Activated CD4-positive, alpha-beta memory T cell treated with anti-CD3 and anti-CD28 coated beads for 36 hours (primary cell): ENCODE measurements at regions not wholly inside any gene's neighbourhood (a gene's known extent, or its start where the extent isn't known, plus 50 kb on each side); places are given as distances from the start of the nearest gene placed in this dataset.
"Not testable (repeated sequence)": the region's sequence is repeated elsewhere in the genome, so short reads cannot be mapped to it uniquely, and the experiment has no call there.

ENCODE experiments used
- CTCF ChIA-PET: fragments of 350-600 bp; sonication (Branson Sonifier 250); formaldehyde crosslinking; loops from one replicate; lab custom pipeline; 2021; ENCODE audit warnings: antibody characterized with exemption, inconsistent platforms; lab: Charles Lee
- POLR2A ChIA-PET: fragments of 350-600 bp; sonication (Branson Sonifier 250); formaldehyde crosslinking; loops from one replicate; lab custom pipeline; 2021; ENCODE audit warnings: antibody characterized with exemption; lab: Charles Lee
- DNase-seq: peaks from one replicate; pipeline ENCODE4 v3.0.0-alpha.2; 2020
- H3K27ac Mint-ChIP-seq: one replicate; pipeline ENCODE4 v1.8.0; 2021; ENCODE audit warnings: mixed read lengths
- H3K27me3 Mint-ChIP-seq: one replicate; pipeline ENCODE4 v1.8.0; 2021; ENCODE audit warnings: mixed read lengths
- H3K36me3 Mint-ChIP-seq: one replicate; pipeline ENCODE4 v1.8.0; 2021; ENCODE audit warnings: mixed read lengths
- H3K4me1 Mint-ChIP-seq: one replicate; pipeline ENCODE4 v1.8.0; 2021; ENCODE audit warnings: low read depth, mixed read lengths
- H3K4me3 Mint-ChIP-seq: one replicate; pipeline ENCODE4 v1.8.0; 2021; ENCODE audit warnings: mild to moderate bottlenecking, mixed read lengths
- H3K9me3 Mint-ChIP-seq: one replicate; pipeline ENCODE4 v1.8.0; 2021; ENCODE audit warnings: mixed read lengths
- intact Hi-C: fragments of 100-400 bp; cut with micrococcal nuclease; formaldehyde crosslinking; loops from one replicate; pipeline ENCODE4 v1.15.1; 2023

DNA sequence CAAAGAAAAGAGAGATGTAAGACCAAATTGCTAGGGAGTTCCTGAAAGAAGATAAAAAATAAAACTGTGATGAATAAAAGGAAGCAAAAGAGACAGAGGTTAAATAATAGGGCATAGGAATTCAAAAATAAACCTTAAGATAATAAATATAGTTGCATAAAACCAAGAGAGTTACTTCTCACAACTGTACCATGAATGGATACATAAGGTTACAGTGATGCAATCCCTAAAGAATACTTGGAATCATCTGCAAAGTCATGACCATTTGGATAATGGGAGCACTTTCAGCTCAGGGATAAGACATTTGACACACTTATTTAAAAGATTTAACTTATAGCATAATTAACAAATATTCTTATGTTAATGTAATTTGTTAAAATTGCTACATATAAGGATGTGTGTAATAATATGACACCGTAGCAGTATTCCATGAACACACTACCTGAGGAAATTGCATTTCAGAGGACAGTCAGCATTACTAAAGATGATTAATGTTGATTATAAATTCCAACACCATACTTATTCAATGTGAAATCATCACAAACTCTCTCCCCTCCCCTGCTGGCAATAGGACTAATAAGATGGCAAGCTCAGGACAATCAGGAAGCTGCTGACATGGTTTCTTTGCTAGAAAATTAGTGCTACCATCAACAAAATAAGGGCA, 202.1 kb upstream of the AKR1E2 start:
- Mint-ChIP-seq H3K9me3 (peaks cover 20% of the 10 kb centered on the region), H3K27me3 (peaks cover 1% of the 10 kb centered on the region), H3K4me3 (no peak overlapping the region), H3K36me3 (peaks cover 8% of the 10 kb centered on the region), H3K27ac (no peak overlapping the region), H3K4me1 (no peaks in the 10 kb centered on the region)
- intact Hi-C loops, result no loop called here
- ChIA-PET POLR2A (no interaction called here), CTCF (no interaction called here)
- no peak for DNase-seq

DNA sequence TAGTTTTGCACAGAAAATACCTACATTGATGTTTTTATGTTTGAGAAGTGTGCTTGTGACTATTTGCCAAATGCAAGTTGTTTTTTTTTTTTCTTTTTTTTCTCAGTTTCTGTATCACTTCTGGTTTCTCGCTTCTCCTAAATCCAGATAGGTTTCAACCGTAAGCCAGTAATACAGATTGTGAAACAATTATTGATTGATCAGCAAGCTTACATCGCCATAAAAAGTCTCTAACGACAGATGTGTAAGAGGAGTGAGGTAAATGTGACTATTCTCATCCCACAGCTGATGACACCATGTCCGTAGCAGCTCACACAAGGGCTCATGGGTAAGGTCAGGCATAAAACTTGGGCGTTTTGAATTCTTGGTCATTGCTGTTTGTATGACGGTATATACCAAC, 202.8 kb upstream of the AKR1E2 start:
- H3K4me3 Mint-ChIP-seq, result no peak overlapping the region
- POLR2A ChIA-PET, result no interaction called here
- CTCF ChIA-PET, result no interaction called here
- no peak overlapping the region for H3K27ac Mint-ChIP-seq
- intact Hi-C loops, result no loop called here
- peaks cover 17% of the 10 kb centered on the region for H3K9me3 Mint-ChIP-seq
- no peak for DNase-seq
- H3K36me3 Mint-ChIP-seq, result peaks cover 8% of the 10 kb centered on the region
- H3K4me1 Mint-ChIP-seq, result no peaks in the 10 kb centered on the region
- peaks cover 4% of the 10 kb centered on the region for H3K27me3 Mint-ChIP-seq

DNA sequence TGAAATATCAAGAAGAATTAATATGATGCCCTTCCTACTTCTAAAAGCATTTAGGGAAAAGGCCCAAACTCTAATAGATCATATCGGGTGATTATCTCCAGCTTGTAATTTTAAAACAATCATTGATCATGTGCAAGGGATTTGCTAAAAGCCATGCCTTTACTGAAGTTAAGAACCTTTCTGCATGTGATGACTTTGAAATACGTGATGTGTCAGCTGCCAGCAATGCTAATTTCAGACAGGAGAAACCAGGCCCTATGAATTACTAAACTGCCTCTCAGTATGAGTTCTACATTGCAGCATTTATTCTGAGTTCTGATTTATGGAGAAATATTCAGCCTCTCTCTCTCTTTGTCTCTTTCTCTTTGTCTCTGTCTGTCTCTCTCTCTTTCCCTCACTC, 203.6 kb upstream of the AKR1E2 start:
- intact Hi-C loops, result no loop called here
- H3K27ac Mint-ChIP-seq, result no peak overlapping the region
- peaks cover 10% of the 10 kb centered on the region for H3K9me3 Mint-ChIP-seq
- no peak overlapping the region for H3K4me3 Mint-ChIP-seq
- POLR2A ChIA-PET, result no interaction called here
- H3K27me3 Mint-ChIP-seq, result peaks cover 6% of the 10 kb centered on the region
- no peak for DNase-seq
- no peaks in the 10 kb centered on the region for H3K4me1 Mint-ChIP-seq
- CTCF ChIA-PET, result no interaction called here
- peaks cover 4% of the 10 kb centered on the region for H3K36me3 Mint-ChIP-seq

DNA sequence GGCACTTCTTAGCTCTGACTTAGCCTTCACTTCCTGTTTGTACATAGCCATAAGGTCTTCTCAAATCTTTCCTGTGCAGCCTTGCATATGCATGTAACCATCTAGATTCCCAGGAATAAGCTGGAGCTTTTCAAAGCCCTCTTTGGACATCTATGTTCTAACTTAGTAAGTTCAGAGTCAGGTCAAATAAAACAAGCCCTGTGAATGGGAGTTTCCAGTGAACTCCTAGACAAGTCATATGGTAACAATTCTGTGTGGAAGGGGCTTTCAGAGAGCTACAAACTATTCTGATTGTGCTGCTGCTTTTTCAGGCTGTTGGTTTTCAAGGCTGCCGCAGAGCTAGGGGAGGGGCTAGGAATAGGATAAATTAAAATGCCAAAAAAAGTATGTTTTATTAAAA, 208.4 kb upstream of the AKR1E2 start:
- H3K36me3 Mint-ChIP-seq, result no peaks in the 10 kb centered on the region
- CTCF ChIA-PET, result no interaction called here
- intact Hi-C loops, result no loop called here
- DNase-seq, result no peak
- H3K27me3 Mint-ChIP-seq, result peaks cover 9% of the 10 kb centered on the region
- H3K9me3 Mint-ChIP-seq, result peaks cover 24% of the 10 kb centered on the region
- POLR2A ChIA-PET, result no interaction called here
- no peak overlapping the region for H3K27ac Mint-ChIP-seq
- H3K4me3 Mint-ChIP-seq, result no peak overlapping the region
- H3K4me1 Mint-ChIP-seq, result no peaks in the 10 kb centered on the region

DNA sequence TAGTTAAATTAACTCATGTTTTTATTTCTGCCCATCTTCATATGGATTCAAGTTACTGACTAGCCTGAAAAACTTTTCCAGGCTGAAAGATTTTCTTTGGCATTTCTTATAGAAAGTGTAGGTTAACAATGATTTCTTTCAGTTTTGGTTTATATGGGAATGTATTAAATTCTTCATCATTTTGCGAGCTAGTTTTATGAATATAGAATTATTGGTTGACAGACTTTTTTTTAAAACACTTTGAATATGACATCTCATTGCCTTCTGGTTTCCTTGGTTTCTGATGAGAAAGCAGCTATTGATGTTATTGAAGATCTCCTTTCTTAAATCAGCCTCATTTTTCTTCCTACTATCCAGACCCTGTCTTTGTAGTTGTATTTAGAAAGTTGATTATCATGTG, 211.0 kb upstream of the AKR1E2 start:
- no peak overlapping the region for H3K27ac Mint-ChIP-seq
- H3K9me3 Mint-ChIP-seq, result peaks cover 24% of the 10 kb centered on the region
- no peaks in the 10 kb centered on the region for H3K4me1 Mint-ChIP-seq
- ChIA-PET POLR2A (no interaction called here), CTCF (no interaction called here)
- DNase-seq, result no peak
- H3K27me3 Mint-ChIP-seq, result peaks cover 9% of the 10 kb centered on the region
- intact Hi-C loops, result no loop called here
- H3K36me3 Mint-ChIP-seq, result no peaks in the 10 kb centered on the region
- no peak overlapping the region for H3K4me3 Mint-ChIP-seq

DNA sequence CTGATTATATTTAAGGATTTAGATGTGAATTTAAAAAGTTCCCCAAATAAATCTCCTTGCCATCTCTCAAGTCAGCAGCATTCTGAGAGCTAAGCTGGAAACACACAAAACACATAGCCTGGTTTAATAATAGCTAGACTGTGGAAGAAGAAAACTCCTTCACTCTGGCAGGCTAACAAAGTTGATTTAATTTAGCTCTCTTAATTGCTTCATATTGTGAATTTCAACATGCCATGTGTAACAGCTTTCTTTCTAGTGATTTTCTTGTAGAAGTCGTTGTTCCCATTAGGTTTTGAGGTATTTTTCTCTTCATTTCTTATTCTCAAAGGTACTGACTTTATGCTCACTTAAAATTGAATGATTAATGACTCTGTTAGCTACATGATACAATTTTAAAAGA, 216.8 kb upstream of the AKR1E2 start:
- no peak overlapping the region for H3K4me3 Mint-ChIP-seq
- intact Hi-C loops, result no loop called here
- H3K4me1 Mint-ChIP-seq, result no peaks in the 10 kb centered on the region
- peaks cover 3% of the 10 kb centered on the region for H3K27me3 Mint-ChIP-seq
- no peak for DNase-seq
- peaks cover 3% of the 10 kb centered on the region for H3K9me3 Mint-ChIP-seq
- ChIA-PET CTCF (no interaction called here), POLR2A (no interaction called here)
- no peaks in the 10 kb centered on the region for H3K36me3 Mint-ChIP-seq
- H3K27ac Mint-ChIP-seq, result no peak overlapping the region

DNA sequence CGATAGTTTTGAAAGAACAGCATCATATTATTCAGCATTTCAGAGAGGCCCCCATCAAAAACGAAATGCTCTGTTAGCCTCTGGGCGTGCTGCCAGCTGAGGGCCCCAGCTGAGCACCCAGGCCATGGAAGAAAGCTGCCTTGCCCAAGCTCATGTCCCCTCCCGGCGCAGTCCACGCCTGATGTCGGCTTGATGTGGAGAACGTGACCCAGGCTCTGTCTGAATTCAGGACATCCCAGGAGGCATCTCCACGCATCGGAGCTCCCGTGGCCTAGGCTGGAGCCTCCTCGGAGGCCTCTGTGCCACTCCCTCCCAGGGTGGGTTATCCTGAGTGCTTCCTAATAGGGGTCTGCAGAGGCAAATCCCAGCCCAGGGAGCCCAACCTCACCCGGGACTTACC, 218.3 kb upstream of the AKR1E2 start:
- intact Hi-C loops, result no loop called here
- Mint-ChIP-seq H3K27ac (no peak overlapping the region), H3K36me3 (no peaks in the 10 kb centered on the region), H3K9me3 (no peaks in the 10 kb centered on the region), H3K4me3 (no peak overlapping the region), H3K4me1 (no peaks in the 10 kb centered on the region), H3K27me3 (no peaks in the 10 kb centered on the region)
- POLR2A ChIA-PET, result no interaction called here
- CTCF ChIA-PET, result no interaction called here
- no peak for DNase-seq

DNA sequence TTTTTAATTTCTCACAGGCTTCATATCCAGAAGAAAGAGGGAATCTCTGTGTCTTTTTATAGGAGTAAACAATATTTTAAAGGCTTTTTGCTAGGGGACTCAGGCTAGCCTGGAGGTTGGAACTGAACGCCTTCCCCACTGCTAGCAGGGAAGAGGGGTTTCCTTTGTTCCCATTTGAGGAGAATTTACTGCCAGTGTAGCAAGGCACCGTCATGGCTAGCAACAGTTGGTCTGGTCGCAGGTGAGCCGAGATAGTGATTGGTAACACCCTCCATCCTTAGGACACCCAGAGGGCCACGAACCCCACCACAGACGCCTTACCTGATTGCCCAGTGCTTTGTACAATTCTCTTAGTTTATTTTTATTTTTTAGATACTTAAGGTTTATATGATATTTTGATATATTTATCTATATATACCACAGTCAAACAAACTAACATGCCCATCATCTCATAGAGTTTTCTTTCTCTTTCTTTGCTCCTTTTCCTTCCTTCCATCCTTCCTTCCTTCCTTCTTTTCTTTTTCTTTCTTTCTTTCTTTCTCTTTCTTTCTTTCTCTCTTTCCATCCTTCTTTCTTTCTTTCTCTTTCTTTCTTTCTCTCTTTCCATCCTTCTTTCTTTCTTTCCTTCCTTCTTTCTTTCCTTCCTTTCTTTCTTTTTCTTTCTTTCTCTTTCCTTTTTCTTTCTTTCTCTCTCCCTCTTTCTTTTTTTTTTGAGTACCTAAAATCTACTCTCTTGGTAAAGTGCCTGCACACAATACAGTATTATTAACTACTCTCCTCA, 219.0 kb upstream of the AKR1E2 start:
- ChIA-PET CTCF (no interaction called here), POLR2A (no interaction called here)
- no peak overlapping the region for H3K4me3 Mint-ChIP-seq
- no peaks in the 10 kb centered on the region for H3K27me3 Mint-ChIP-seq
- no peaks in the 10 kb centered on the region for H3K36me3 Mint-ChIP-seq
- H3K4me1 Mint-ChIP-seq, result no peaks in the 10 kb centered on the region
- DNase-seq, result no peak
- intact Hi-C loops, result no loop called here
- H3K27ac Mint-ChIP-seq, result no peak overlapping the region
- peaks cover 2% of the 10 kb centered on the region for H3K9me3 Mint-ChIP-seq

DNA sequence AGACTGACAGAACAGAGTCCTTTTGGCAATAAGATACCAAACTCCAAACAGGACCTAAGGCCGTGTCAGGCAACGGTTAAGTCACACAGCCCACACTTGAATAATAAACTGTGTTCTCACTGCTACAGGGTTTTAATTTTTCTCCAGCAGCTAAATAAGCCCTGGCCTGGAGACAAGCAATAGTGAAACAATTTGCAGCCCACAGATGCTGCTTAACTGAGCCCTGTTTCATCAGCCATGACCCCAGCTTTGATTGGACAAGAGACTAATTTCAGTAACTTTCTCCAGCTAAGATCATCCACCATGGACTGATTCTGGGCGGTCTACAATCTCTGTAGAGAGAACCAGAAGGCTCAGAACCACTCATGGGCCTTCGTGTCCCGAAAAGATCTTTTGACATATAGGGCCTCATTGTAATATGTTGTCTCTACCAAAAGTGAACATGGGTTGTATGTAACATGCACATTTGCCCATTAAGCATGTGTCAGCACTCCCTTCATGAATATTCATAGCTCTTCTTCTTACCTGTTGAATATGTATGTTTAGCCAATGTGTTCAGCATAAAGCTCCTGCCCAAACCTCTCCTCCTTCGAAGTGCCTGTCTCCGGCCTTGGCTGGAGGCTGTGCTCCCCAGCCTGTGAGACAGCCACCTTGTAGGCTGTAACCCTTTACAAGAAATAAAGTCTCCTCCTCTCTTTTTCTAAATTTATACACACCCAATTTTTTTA, 223.1 kb upstream of the AKR1E2 start:
- H3K27me3 Mint-ChIP-seq, result no peaks in the 10 kb centered on the region
- ChIA-PET CTCF (no interaction called here), POLR2A (no interaction called here)
- H3K4me3 Mint-ChIP-seq, result no peak overlapping the region
- H3K36me3 Mint-ChIP-seq, result no peaks in the 10 kb centered on the region
- H3K9me3 Mint-ChIP-seq, result peaks cover 7% of the 10 kb centered on the region
- H3K4me1 Mint-ChIP-seq, result no peaks in the 10 kb centered on the region
- no peak overlapping the region for H3K27ac Mint-ChIP-seq
- intact Hi-C loops, result no loop called here
- DNase-seq, result no peak

DNA sequence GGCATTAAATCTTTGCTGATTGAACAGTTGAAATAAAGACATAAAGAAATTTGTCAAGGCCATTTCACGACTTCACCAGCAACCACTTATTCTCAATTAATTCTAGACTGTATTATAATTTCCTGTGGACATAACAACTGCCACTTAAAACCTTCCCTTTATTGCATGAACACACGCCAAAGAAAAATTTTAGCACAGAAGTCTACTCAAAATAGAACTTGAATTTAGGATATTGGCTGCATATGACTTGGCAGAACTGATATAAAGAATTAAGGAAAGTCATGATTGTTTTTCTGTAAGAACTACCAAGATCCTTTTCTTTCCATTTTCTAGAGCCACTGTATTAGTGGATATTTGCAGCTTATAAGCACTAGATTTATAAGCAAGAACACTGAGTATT, 226.5 kb upstream of the AKR1E2 start:
- Mint-ChIP-seq H3K9me3 (peaks cover 7% of the 10 kb centered on the region), H3K4me1 (no peaks in the 10 kb centered on the region), H3K4me3 (no peak overlapping the region), H3K27ac (no peak overlapping the region), H3K27me3 (peaks cover 3% of the 10 kb centered on the region), H3K36me3 (no peaks in the 10 kb centered on the region)
- DNase-seq, result no peak
- CTCF ChIA-PET, result no interaction called here
- POLR2A ChIA-PET, result no interaction called here
- intact Hi-C loops, result no loop called here

DNA sequence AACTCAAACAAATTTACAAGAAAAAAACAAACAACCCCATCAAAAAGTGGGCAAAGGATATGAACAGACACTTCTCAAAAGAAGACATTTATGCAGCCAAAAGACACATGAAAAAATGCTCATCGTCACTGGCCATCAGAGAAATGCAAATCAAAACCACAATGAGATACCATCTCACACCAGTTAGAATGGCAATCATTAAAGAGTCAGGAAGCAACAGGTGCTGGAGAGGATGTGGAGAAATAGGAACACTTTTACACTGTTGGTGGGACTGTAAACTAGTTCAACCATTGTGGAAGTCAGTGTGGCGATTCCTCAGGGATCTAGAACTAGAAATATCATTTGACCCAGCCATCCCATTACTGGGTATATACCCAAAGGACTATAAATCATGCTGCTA, 228.1 kb upstream of the AKR1E2 start:
- H3K36me3 Mint-ChIP-seq, H3K27me3 Mint-ChIP-seq, H3K9me3 Mint-ChIP-seq, intact Hi-C loops, DNase-seq, H3K27ac Mint-ChIP-seq, H3K4me3 Mint-ChIP-seq, POLR2A ChIA-PET, H3K4me1 Mint-ChIP-seq, CTCF ChIA-PET: not testable (repeated sequence)

DNA sequence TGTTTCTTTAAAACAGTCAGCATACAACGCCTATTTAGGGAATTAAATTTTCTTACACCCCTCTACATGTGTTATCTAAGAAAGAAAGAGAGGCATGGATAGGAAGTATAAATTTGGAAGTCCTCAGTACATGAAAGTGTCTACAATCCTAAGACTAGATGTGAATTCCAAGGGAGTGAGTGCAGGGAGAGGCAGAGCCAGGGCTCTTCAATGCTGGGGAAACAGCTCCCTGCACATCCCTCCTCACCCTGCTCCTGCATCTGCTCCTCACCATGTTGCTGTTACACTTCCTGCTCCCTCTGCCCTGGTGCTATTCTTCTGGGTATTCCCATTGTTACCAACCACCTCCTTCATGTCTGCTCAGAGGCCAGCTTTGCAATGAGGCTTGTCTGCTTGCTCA, 229.1 kb upstream of the AKR1E2 start:
- peaks cover 6% of the 10 kb centered on the region for H3K9me3 Mint-ChIP-seq
- no peaks in the 10 kb centered on the region for H3K36me3 Mint-ChIP-seq
- H3K27ac Mint-ChIP-seq, result no peak overlapping the region
- ChIA-PET POLR2A (no interaction called here), CTCF (no interaction called here)
- no peaks in the 10 kb centered on the region for H3K4me1 Mint-ChIP-seq
- intact Hi-C loops, result no loop called here
- DNase-seq, result no peak
- H3K4me3 Mint-ChIP-seq, result no peak overlapping the region
- H3K27me3 Mint-ChIP-seq, result peaks cover 3% of the 10 kb centered on the region
